ENCODE measurements at regions not wholly inside any gene's neighbourhood (a gene's known extent, or its start where the extent isn't known, plus 50 kb on each side); places are given as distances from the start of the nearest gene placed in this dataset.

GRCh38 chr17:54015734-54016133 lies 193.0 kb downstream of the KIF2B start:
- Histone ChIP-seq H4K20me1 (ENCODE audit: control insufficient read depth, extremely low read depth, insufficient read depth, low read length) (no peaks in the 10 kb centered on the region), H3K4me1 (ENCODE audit: control insufficient read depth, extremely low read depth, insufficient read depth, low read length) (no peaks in the 10 kb centered on the region), H3K9me3 (ENCODE audit: control insufficient read depth, low read depth, low read length) (no peaks in the 10 kb centered on the region), H3K79me2 (ENCODE audit: control insufficient read depth, insufficient read depth, low read length) (no peaks in the 10 kb centered on the region), H3K27ac (ENCODE audit: control insufficient read depth, insufficient read depth, low read length) (no peak overlapping the region), H3K9ac (ENCODE audit: control insufficient read depth, extremely low read depth, insufficient read depth, low read length) (no peak overlapping the region), H3K4me2 (ENCODE audit: control insufficient read depth, extremely low read depth, insufficient read depth, low read depth, low read length) (no peak overlapping the region), H3K36me3 (ENCODE audit: control insufficient read depth in 2 of 2, extremely low read depth in 1 of 2, insufficient read depth in 2 of 2, low read length in 2 of 2) (no peaks in the 10 kb centered on the region), H3K4me3 (ENCODE audit: control insufficient read depth in 2 of 3, extremely low read depth in 1 of 3, insufficient read depth in 2 of 3, low read depth in 1 of 3, low read length in 3 of 3) (no peak overlapping the region), H2AFZ (ENCODE audit: control insufficient read depth, low read length) (no peak overlapping the region), H3K9me1 (ENCODE audit: control insufficient read depth, extremely low read depth, insufficient read depth, low read length) (no peaks in the 10 kb centered on the region), H3K27me3 (ENCODE audit: control insufficient read depth, extremely low read depth, insufficient read depth, low read length) (no peaks in the 10 kb centered on the region)
- TF ChIP-seq EZH2 (IDR thresholded peaks at IDR 0.05; ENCODE audit: low read length) (no peak), CTCF (optimal IDR thresholded peaks at IDR 0.05 in 1 of 3, IDR thresholded peaks at IDR 0.05 in 1 of 3, conservative IDR thresholded peaks at IDR 0.05 in 1 of 3; ENCODE audit: extremely low read depth in 1 of 3, insufficient read depth in 2 of 3, low read length in 3 of 3) (no peak)
- FAIRE-seq (no peak), DNase-seq (ENCODE audit: low read depth, low spot score) (no peak)
- dilution Hi-C loops (cut with MboI; ENCODE audit: extremely low pct_ligation_motif_present, low sequenced_read_pairs): no loop called here

GRCh38 chr17:54021418-54021817 lies 198.7 kb downstream of the KIF2B start:
- no peak for TF ChIP-seq EZH2 (IDR thresholded peaks at IDR 0.05; ENCODE audit: low read length)
- TF ChIP-seq CTCF (optimal IDR thresholded peaks at IDR 0.05 in 1 of 3, IDR thresholded peaks at IDR 0.05 in 1 of 3, conservative IDR thresholded peaks at IDR 0.05 in 1 of 3; ENCODE audit: extremely low read depth in 1 of 3, insufficient read depth in 2 of 3, low read length in 3 of 3): no peak
- no peaks in the 10 kb centered on the region for H3K36me3 ChIP-seq (ENCODE audit: control insufficient read depth in 2 of 2, extremely low read depth in 1 of 2, insufficient read depth in 2 of 2, low read length in 2 of 2)
- H3K9me3 ChIP-seq (ENCODE audit: control insufficient read depth, low read depth, low read length): no peaks in the 10 kb centered on the region
- no peak overlapping the region for H2AFZ ChIP-seq (ENCODE audit: control insufficient read depth, low read length)
- no peak for DNase-seq (ENCODE audit: low read depth, low spot score)
- no peak overlapping the region for H3K27ac ChIP-seq (ENCODE audit: control insufficient read depth, insufficient read depth, low read length)
- H3K9me1 ChIP-seq (ENCODE audit: control insufficient read depth, extremely low read depth, insufficient read depth, low read length): no peaks in the 10 kb centered on the region
- no peak overlapping the region for H3K4me2 ChIP-seq (ENCODE audit: control insufficient read depth, extremely low read depth, insufficient read depth, low read depth, low read length)
- H3K79me2 ChIP-seq (ENCODE audit: control insufficient read depth, insufficient read depth, low read length): no peaks in the 10 kb centered on the region
- dilution Hi-C loops (cut with MboI; ENCODE audit: extremely low pct_ligation_motif_present, low sequenced_read_pairs): no loop called here
- H3K9ac ChIP-seq (ENCODE audit: control insufficient read depth, extremely low read depth, insufficient read depth, low read length): no peak overlapping the region
- no peaks in the 10 kb centered on the region for H3K4me1 ChIP-seq (ENCODE audit: control insufficient read depth, extremely low read depth, insufficient read depth, low read length)
- H3K4me3 ChIP-seq (ENCODE audit: control insufficient read depth in 2 of 3, extremely low read depth in 1 of 3, insufficient read depth in 2 of 3, low read depth in 1 of 3, low read length in 3 of 3): no peak overlapping the region
- no peaks in the 10 kb centered on the region for H4K20me1 ChIP-seq (ENCODE audit: control insufficient read depth, extremely low read depth, insufficient read depth, low read length)
- H3K27me3 ChIP-seq (ENCODE audit: control insufficient read depth, extremely low read depth, insufficient read depth, low read length): no peaks in the 10 kb centered on the region
- no peak for FAIRE-seq
